ENCODE measurements at regions not wholly inside any gene's neighbourhood (a gene's known extent, or its start where the extent isn't known, plus 50 kb on each side); places are given as distances from the start of the nearest gene placed in this dataset.

- TF ChIP-seq CTCF (IDR thresholded peaks at IDR 0.05; ENCODE audit: low read depth, low read length), result no peak
- TF ChIP-seq EZH2phosphoT487 (IDR thresholded peaks at IDR 0.05; ENCODE audit: low read depth), result no peak
These were observed 811.2 kb downstream of the TYW1 start for GRCh38 chr7:67807826-67808225.

Data from OCI-LY3 (cell line).